OCI-LY3 (cell line): ENCODE measurements at regions not wholly inside any gene's neighbourhood (a gene's known extent, or its start where the extent isn't known, plus 50 kb on each side); places are given as distances from the start of the nearest gene placed in this dataset.

Experiments used
- CTCF ChIP-seq: fragments of 200-600, 300-600 bp; sonication (generic); IDR thresholded peaks from 2 replicates; pipeline ENCODE4 v1.5.1; 2014; ENCODE audit warnings: antibody characterized with exemption, low read length, low read depth
- EZH2phosphoT487 ChIP-seq: fragments of 200-600 bp; shearing (Covaris generic); IDR thresholded peaks from 2 replicates; pipeline ENCODE4 v1.6.1; 2018; ENCODE audit warnings: antibody characterized with exemption, mixed run types, low read depth

GRCh38 chr13:79614250-79614918 lies 133.4 kb downstream of the NDFIP2 start:
- TF ChIP-seq CTCF: no peak
- no peak for TF ChIP-seq EZH2phosphoT487
